IPS-15b (cell line): ENCODE measurements at regions not wholly inside any gene's neighbourhood (a gene's known extent, or its start where the extent isn't known, plus 50 kb on each side); places are given as distances from the start of the nearest gene placed in this dataset.

Experiments
- H3K27me3 ChIP-seq: one replicate; pipeline ENCODE4 v1.6.1; 2013; ENCODE audit warnings: low read length; ENCODE audit not compliant: control insufficient read depth, insufficient read depth
- H3K36me3 ChIP-seq: one replicate; pipeline ENCODE4 v1.6.1; 2013; ENCODE audit warnings: low read length; ENCODE audit not compliant: control insufficient read depth, insufficient read depth
- H3K4me1 ChIP-seq: one replicate; pipeline ENCODE4 v1.6.1; 2013; ENCODE audit warnings: mild to moderate bottlenecking, low read length; ENCODE audit not compliant: control insufficient read depth, insufficient read depth
- H3K4me3 ChIP-seq: one replicate; pipeline ENCODE4 v1.5.1; 2013; ENCODE audit warnings: low read depth, low read length
- H3K9ac ChIP-seq: one replicate; pipeline ENCODE4 v1.6.1; 2013; ENCODE audit warnings: low read depth, mild to moderate bottlenecking, low read length
- H3K9me3 ChIP-seq: one replicate; pipeline ENCODE4 v1.6.1; 2013; ENCODE audit warnings: mild to moderate bottlenecking, low read length; ENCODE audit not compliant: control insufficient read depth, insufficient read depth

GRCh38 chr11:112759418-112759817 lies 201.8 kb upstream of the NCAM1 start:
- H3K27me3 ChIP-seq: no peaks in the 10 kb centered on the region
- no peak overlapping the region for H3K9ac ChIP-seq
- H3K4me1 ChIP-seq: no peaks in the 10 kb centered on the region
- no peaks in the 10 kb centered on the region for H3K36me3 ChIP-seq
- no peaks in the 10 kb centered on the region for H3K9me3 ChIP-seq
- H3K4me3 ChIP-seq: no peak overlapping the region

- no peaks in the 10 kb centered on the region for H3K4me1 ChIP-seq
- no peaks in the 10 kb centered on the region for H3K36me3 ChIP-seq
- H3K4me3 ChIP-seq: no peak overlapping the region
- no peaks in the 10 kb centered on the region for H3K9me3 ChIP-seq
- H3K27me3 ChIP-seq: no peaks in the 10 kb centered on the region
- H3K9ac ChIP-seq: no peak overlapping the region
Measured at GRCh38 chr11:112760396-112761059, 200.7 kb upstream of the NCAM1 start.

- H3K9ac ChIP-seq: no peak overlapping the region
- H3K36me3 ChIP-seq: no peaks in the 10 kb centered on the region
- H3K27me3 ChIP-seq: no peaks in the 10 kb centered on the region
- no peaks in the 10 kb centered on the region for H3K4me1 ChIP-seq
- H3K9me3 ChIP-seq: no peaks in the 10 kb centered on the region
- no peak overlapping the region for H3K4me3 ChIP-seq
Measured at GRCh38 chr11:112761911-112762706, 199.1 kb upstream of the NCAM1 start.

GRCh38 chr11:112762707-112763090 lies 198.5 kb upstream of the NCAM1 start:
- no peak overlapping the region for H3K4me3 ChIP-seq
- H3K36me3 ChIP-seq: no peaks in the 10 kb centered on the region
- no peaks in the 10 kb centered on the region for H3K4me1 ChIP-seq

GRCh38 chr11:112765337-112765736 lies 195.9 kb upstream of the NCAM1 start:
- Histone ChIP-seq H3K36me3 (no peaks in the 10 kb centered on the region), H3K9ac (no peak overlapping the region), H3K9me3 (no peaks in the 10 kb centered on the region), H3K27me3 (no peaks in the 10 kb centered on the region), H3K4me3 (no peak overlapping the region), H3K4me1 (no peaks in the 10 kb centered on the region)

More at GRCh38 chr11:112762707-112763090, 198.5 kb upstream of the NCAM1 start:
- Histone ChIP-seq H3K27me3 (no peaks in the 10 kb centered on the region), H3K9me3 (no peaks in the 10 kb centered on the region), H3K9ac (no peak overlapping the region)

GRCh38 chr11:112769170-112769569 lies 192.1 kb upstream of the NCAM1 start:
- Histone ChIP-seq H3K36me3 (no peaks in the 10 kb centered on the region), H3K4me3 (no peak overlapping the region), H3K27me3 (no peaks in the 10 kb centered on the region), H3K4me1 (no peaks in the 10 kb centered on the region), H3K9me3 (no peaks in the 10 kb centered on the region), H3K9ac (no peak overlapping the region)

- H3K27me3 ChIP-seq: no peaks in the 10 kb centered on the region
- H3K4me1 ChIP-seq: no peaks in the 10 kb centered on the region
- no peaks in the 10 kb centered on the region for H3K36me3 ChIP-seq
- no peak overlapping the region for H3K4me3 ChIP-seq
- no peaks in the 10 kb centered on the region for H3K9me3 ChIP-seq
- no peak overlapping the region for H3K9ac ChIP-seq
Measured at GRCh38 chr11:112769584-112769983, 191.6 kb upstream of the NCAM1 start.

GRCh38 chr11:112770033-112770432 lies 191.2 kb upstream of the NCAM1 start:
- H3K4me3 ChIP-seq: no peak overlapping the region
- H3K4me1 ChIP-seq: no peaks in the 10 kb centered on the region
- H3K27me3 ChIP-seq: no peaks in the 10 kb centered on the region
- no peaks in the 10 kb centered on the region for H3K9me3 ChIP-seq
- H3K9ac ChIP-seq: no peak overlapping the region
- no peaks in the 10 kb centered on the region for H3K36me3 ChIP-seq

- H3K4me1 ChIP-seq: no peaks in the 10 kb centered on the region
- no peak overlapping the region for H3K4me3 ChIP-seq
- no peaks in the 10 kb centered on the region for H3K27me3 ChIP-seq
- no peak overlapping the region for H3K9ac ChIP-seq
- H3K36me3 ChIP-seq: no peaks in the 10 kb centered on the region
- no peaks in the 10 kb centered on the region for H3K9me3 ChIP-seq
Measured at GRCh38 chr11:112770487-112770886, 190.7 kb upstream of the NCAM1 start.

GRCh38 chr11:112771851-112772250 lies 189.4 kb upstream of the NCAM1 start:
- H3K9ac ChIP-seq: no peak overlapping the region
- H3K9me3 ChIP-seq: no peaks in the 10 kb centered on the region
- H3K36me3 ChIP-seq: no peaks in the 10 kb centered on the region
- H3K4me3 ChIP-seq: no peak overlapping the region
- H3K4me1 ChIP-seq: no peaks in the 10 kb centered on the region
- no peaks in the 10 kb centered on the region for H3K27me3 ChIP-seq

- H3K9ac ChIP-seq: no peak overlapping the region
- no peaks in the 10 kb centered on the region for H3K9me3 ChIP-seq
- no peaks in the 10 kb centered on the region for H3K4me1 ChIP-seq
- H3K27me3 ChIP-seq: no peaks in the 10 kb centered on the region
- H3K4me3 ChIP-seq: no peak overlapping the region
- no peaks in the 10 kb centered on the region for H3K36me3 ChIP-seq
Measured at GRCh38 chr11:112773264-112773663, 188.0 kb upstream of the NCAM1 start.

GRCh38 chr11:112776834-112777233 lies 184.4 kb upstream of the NCAM1 start:
- H3K9ac ChIP-seq: no peak overlapping the region
- H3K27me3 ChIP-seq: no peaks in the 10 kb centered on the region
- no peaks in the 10 kb centered on the region for H3K36me3 ChIP-seq
- H3K4me3 ChIP-seq: no peak overlapping the region
- H3K4me1 ChIP-seq: no peaks in the 10 kb centered on the region
- H3K9me3 ChIP-seq: no peaks in the 10 kb centered on the region
